NCI-H2227 treated with DMSO at 0.1 percent for 48 hours (cell line): ENCODE measurements at regions not wholly inside any gene's neighbourhood (a gene's known extent, or its start where the extent isn't known, plus 50 kb on each side); places are given as distances from the start of the nearest gene placed in this dataset.
"Not testable (repeated sequence)": the region's sequence is repeated elsewhere in the genome, so short reads cannot be mapped to it uniquely, and the experiment has no call there.

Source experiments
- DNase-seq: peaks from one replicate; lab custom pipeline; 2025; lab: John Stamatoyannopoulos, UW

DNA sequence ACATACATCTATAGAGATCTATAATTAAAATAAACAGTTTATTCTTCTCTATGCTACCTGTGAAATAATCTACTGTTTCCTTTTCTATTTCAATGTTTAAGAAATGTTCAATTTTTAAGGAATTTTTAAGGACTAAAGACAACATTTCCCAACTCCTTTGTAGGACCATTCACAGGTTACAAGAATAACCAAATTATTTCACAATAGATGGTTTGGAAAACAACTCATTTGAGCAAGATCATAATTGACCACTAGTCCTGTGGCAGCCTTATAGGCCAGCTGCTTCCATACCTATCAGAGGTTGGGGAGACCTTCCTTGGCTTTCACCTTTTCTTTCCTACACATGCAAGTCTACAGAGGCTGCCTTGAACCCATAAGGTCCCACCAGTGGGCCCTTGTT is 193.7 kb downstream of the TTC39B start:
- no peak for DNase-seq

DNA sequence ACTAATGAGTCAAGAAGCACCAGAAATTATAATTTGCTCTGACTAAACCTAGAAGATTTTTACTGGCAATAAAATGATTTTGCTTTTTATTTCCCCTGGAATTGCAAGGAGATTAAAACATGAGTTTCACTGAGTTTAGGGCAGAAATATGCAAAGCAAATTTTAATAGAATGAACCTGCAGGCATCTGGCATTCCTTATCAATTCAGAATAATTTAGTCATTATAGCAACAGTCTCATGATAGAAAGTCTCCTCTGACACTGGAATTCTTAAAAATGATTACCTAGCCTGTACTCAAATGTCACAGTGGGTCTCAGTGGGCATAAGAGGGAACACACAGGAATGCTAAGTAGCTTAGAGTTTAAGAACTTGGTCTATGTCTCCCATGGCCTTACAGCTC is 195.9 kb downstream of the TTC39B start:
- DNase-seq, result no peak

DNA sequence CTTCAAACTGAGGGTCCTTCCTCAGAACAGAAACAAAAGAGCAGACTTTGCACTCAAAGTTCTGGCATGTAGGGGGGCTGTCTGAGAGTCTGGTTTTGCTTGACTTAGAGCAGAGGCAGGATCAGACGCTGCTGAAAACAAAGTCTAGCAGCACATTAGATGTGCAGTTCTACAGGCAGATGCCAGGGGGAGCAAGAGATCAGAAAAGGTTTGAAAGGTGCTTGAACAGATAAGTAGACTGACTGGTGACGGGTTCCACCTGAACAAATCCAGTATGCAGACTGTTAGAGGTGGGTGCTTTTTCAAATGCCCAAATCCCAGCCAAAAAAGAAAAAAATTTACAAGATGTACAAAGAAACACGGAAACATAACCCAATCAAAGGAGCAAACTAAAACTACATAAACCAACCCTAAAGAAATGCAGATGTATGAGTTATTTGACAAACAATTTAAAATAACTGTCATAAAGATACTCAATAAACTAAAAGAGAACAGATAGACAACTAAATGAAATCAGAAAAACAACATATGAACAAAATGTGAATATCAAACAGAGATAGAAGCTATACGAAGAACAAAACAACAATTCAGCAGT is 194.7 kb upstream of the FREM1 start:
- peak; percentile 78 for DNase-seq

DNA sequence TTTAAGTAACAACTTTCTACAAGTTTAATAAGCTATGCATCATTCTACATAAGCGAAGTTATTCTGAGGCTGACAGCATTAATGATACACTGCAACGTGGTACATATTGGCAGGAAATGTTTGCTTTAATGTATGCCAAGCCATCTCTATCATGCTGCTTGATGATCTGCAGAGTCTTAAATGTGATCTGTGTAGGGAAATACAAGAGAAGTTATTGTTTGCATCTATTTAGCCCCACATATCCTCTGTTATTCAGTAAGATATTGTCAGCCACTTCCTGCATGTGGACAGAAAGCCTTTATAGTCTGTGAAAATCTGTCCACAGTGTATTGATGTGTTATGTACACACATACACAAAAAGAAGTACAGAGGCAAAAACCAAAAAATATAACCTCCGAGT is 193.1 kb upstream of the FREM1 start:
- no peak for DNase-seq

GRCh38 chr9:15101095-15101494 is 190.9 kb upstream of the FREM1 start:
- no peak for DNase-seq

GRCh38 chr9:15100571-15100970 is 190.3 kb upstream of the FREM1 start:
- DNase-seq, result no peak

- DNase-seq, result no peak
Measured at GRCh38 chr9:15096972-15097371, 186.7 kb upstream of the FREM1 start.

- DNase-seq, result no peak
Measured at GRCh38 chr9:15086778-15087324, 176.6 kb upstream of the FREM1 start.

DNA sequence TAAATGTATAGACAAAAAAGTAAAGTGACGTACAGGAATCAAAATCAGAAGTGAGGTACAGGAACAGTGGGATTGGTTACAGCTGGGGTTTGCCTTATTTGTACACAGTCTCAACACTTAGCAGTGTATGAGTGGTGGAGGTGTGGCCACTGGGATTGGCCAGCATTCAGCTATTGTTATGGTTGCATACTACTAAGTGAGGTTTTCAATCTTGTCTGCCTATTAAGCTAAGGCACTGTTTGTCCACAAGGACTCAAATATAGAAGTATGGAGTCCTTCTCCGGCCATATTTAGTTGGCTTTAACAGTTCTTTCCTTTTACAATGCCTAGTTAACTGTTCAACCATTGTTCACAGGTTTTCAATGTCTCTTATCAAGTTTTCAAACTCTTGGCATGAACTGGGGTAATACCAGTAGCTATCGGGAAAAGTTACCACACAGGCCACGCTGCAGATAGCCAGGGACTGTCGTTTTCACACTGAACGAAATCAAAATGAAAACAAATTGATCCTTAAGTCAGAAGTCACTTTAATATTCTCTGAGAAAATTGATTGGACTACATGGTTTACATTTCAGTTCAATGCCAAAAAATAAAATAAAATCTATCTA is 176.0 kb upstream of the FREM1 start:
- DNase-seq, result no peak

- DNase-seq, result no peak
Measured at GRCh38 chr9:15081021-15081753, 171.0 kb upstream of the FREM1 start.

DNA sequence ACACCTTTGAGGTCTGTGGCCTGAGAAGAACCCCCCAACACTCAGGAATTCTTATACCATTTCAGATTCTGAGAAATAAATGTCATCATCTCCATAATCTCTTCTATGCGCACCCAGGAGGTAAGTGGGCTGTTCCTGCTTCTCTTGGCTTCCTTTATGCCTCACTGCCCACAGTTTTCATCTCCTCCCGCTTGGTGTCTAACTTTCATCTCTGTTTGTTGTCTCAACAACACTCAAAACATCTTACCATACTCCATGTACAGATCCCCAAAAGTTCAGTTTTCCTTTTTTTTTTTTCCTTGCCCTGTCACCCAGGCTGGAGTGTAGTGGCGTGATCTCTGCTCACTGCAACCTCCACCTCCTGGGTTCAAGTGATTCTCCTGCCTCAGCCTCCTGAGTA is 170.2 kb upstream of the FREM1 start:
- DNase-seq, result no peak

- DNase-seq, result no peak
Measured at GRCh38 chr9:15079989-15080388, 169.8 kb upstream of the FREM1 start.

DNA sequence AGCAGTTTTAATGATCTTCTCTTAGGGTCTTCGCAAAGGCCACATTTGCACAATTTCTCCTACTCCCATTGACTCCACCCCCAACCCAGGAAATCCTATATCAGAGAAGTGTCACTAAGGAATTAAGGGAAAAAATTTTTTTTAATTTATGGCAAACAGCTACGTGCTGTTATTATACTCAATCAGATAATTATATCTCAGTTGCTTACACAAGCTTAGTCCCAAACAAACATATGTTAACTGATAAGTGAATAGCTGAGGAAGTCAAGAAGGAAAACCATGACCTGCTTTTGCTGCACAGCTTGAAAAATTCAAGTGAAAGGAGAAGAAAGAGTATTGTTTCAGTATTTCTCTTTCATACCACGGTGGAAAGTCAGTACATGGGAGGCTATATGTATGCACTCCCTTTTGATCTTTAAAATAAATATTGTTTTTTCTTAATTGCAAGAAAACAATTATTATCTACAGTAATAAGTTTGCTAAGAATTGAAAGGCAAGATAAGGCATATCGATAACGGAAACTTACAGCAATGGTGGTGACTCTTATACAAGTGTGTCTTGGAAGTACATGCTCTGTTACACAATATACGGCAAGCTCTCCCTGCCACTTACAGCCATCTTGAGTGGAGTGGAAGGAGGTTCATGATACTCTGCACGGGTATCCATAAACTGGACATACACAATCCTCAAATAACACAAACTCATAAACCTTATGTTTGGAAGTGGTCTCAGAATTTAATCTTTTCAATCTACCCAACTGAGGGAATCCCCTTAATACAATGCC is 167.9 kb upstream of the FREM1 start:
- DNase-seq, result no peak

- DNase-seq, result no peak
Measured at GRCh38 chr9:15073620-15074019, 163.4 kb upstream of the FREM1 start.

DNA sequence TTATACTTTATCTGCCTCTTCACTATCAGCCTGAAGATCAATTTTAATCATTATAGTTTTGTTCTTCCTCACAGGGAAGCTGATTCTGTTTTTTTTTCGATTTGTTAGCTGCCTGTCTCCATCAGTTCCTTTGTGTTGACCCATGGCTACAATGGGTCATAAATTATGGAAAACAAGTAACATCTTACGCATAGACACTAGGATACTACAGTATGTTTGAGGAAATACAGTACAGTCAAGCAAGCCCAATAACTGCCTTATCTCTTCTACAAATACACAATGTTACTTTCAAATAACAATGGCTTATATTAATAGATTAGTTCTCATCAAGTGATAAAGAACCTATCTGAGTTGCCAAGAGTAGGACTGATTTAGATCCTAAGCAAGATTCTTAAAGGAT is 160.5 kb upstream of the FREM1 start:
- DNase-seq, result no peak

DNA sequence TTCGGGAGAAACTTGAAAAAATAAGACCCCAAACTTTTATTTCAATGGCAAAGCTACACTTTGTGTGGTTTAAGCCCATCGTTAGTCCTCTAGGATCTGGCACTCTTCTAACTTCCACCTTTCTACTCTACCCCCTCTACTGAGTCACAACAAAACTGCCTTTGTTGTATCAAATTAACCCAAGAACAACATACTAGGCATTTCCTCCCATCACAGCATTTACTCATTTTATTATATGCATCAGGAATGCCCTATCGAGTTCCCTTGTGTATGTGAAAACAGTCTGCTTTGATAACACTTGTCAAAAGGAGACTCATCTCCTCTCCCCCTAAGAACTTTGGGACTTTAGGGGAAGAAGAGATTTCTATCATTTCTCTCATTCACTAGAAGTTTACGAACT is 158.9 kb upstream of the FREM1 start:
- no peak for DNase-seq

DNA sequence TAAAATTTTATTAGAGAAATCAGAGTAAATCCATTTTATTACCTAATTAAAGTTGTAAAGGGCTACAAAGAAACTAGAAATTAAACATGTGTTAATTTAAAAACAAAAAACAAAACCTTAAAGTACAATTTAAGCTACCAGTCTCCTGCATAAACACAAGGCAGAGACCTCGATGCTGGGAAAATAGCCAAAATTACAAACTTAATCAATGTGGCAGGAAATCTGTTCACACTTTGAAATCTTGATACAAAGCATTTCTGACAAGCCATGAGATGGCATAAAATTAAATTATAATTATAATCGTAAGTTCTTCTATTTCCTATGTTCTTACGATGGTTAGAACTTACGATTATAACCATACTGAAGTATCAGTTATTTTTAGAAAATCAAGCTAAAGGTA is 158.0 kb upstream of the FREM1 start:
- DNase-seq, result no peak

DNA sequence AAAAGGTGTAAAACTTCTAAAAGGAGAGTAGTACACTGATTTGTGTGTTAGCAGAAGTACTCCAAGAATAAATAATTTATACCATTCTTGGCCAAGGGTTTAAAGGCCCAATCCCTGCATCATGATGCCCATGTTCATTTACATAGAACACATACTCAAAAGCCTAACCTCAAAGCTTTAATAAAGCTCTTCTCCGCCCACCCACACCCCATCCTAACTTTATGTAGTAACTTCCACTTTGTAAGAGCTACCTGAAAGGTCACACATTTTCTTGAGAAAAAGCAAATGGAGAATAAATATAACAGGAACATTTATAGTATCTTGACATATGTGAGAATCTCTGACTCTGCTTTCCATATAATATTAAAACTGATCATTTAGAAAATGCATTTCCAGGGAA is 148.8 kb upstream of the FREM1 start:
- DNase-seq, result no peak

- no peak for DNase-seq
Measured at GRCh38 chr9:15058236-15058635, 148.0 kb upstream of the FREM1 start.

GRCh38 chr9:15055284-15055683 is 145.1 kb upstream of the FREM1 start:
- not testable (repeated sequence) for DNase-seq

GRCh38 chr9:15048772-15049171 is 138.5 kb upstream of the FREM1 start:
- DNase-seq, result no peak

DNA sequence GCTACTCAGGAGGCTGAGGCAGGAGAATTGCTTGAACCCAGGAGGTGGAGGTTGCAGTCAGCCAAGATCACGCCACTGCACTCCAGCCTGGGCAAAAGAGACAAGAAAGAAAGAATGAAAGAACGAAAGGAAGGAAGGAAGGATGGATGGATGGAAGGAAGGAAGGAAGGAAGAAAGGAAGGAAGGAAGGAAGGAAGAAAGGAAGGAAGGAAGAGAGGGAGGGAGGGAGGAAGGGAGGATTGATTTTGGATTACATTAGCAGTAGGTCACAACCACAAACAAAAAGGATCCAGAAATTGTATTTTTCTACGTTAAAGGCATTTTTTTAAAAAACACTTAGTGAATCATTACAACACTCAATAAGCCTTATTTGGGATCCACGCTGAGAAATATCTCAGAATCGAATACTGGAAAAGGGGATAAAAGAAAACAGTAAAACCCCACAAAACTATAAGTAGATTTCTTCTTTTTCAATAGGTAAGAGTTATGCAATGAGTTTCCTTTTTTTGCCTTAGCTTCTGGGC is 136.9 kb upstream of the FREM1 start:
- DNase-seq, result no peak
